ENCODE measurements at regions not wholly inside any gene's neighbourhood (a gene's known extent, or its start where the extent isn't known, plus 50 kb on each side); places are given as distances from the start of the nearest gene placed in this dataset.
"Not testable (repeated sequence)": the region's sequence is repeated elsewhere in the genome, so short reads cannot be mapped to it uniquely, and the experiment has no call there.

DNA sequence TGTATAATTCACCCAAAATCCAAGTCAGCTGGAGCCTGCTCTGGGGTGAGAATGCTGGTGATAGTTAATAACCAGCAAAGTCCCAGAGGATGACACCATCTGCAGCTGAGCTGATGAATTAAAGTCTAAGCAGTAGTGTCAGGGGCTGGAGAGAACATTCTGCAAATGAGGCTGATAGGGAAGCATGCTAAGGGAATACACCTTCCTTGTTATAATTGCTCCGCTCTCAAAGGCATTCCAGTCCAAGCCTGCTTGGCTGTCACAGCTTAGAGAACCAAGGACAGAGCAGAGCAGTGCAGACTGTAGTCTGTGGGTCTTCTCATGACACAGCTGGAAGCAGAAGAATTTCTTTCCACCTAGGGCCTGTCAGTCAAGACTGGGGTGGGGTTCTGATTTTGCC, 283.1 kb downstream of the SIPA1L2 start:
- DNase-seq (no peak), ATAC-seq (no peak)
- intact Hi-C loops (cut with DNase I), result no loop called here

DNA sequence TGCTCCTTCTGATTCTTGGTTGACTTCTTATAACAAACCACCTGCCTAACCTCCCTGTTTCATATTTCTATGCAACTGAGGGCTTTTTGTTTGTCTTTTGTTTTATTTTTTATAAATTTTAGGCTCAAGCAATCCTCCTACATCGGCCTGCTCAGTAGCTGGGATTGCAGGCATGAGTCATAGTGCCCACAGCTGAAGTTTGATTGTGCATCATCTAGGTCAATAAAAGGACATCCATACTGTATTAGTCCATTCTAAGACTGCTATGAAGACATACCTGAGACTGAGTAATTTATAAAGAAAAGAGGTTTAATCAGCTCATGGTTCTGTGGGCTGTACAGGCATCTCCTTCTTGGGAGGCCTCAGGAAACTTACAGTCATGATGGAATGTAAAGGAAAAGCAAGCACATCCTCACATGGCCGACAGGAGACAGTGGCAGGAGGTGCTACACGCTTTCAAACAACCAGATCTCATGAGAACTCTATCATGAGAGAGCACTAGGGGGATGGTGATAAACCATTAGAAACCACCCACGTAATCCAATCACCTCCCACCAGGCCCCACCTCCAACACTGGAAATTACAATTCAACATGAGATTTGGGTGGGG, 285.0 kb downstream of the SIPA1L2 start:
- DNase-seq (no peak), ATAC-seq (no peak)
- intact Hi-C loops (cut with DNase I), result no loop called here

DNA sequence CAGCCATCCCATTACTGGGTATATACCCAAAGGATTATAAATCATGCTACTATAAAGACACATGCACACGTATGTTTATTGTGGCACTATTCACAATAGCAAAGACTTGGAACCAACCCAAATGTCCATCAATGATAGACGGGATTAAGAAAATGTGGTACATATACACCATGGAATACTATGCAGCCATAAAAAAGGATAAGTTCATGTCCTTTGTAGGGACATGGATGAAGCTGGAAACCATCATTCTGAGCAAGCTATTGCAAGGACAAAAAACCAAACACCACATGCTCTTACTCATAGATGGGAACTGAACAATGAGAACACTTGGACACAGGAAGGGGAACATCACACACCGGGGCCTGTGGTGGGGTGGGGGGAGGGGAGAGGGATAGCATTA, 285.7 kb downstream of the SIPA1L2 start:
- intact Hi-C loops (cut with DNase I); DNase-seq; ATAC-seq: not testable (repeated sequence)

DNA sequence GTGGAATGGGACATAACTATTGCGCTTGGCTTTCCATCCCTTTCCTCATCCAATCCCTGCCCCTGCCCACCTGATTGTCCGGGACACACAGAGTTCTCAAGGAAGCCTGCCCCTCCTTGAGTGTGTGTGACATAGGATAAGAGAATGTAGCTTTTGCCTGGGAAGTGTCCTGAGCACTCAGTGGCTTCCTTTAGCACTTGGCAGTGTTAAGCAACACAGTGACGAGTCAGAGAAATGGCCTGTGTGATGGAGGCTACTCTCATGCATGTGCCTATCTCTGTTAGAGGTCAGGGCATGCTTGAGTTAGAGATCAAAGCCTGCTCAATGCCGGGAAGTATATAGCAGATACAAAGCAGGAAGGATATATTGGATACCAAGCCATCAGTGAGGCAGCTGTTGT, 289.5 kb downstream of the SIPA1L2 start:
- DNase-seq (no peak), ATAC-seq (no peak)
- intact Hi-C loops (cut with DNase I), result no loop called here

DNA sequence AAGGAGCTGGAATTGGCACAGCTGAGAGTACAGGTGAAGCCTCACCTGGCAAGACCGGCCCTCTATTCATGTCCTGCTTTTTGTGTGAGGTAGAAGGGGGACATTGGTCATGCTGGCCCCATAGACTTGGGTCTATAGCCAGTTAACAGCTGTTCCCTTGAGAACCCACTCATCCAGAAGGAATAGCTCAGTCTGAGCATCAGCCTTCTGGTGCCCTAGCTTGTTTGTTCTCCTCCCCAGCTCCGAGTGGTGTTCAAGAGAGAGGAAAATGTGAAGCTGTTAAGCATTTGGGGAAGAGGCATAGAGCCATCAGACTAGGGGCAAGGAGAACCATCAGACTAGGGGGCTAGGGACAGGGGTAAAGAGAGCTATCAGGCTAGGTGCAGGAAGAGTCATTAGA, 290.9 kb downstream of the SIPA1L2 start:
- ATAC-seq, result no peak
- no peak for DNase-seq
- intact Hi-C loops (cut with DNase I), result no loop called here

DNA sequence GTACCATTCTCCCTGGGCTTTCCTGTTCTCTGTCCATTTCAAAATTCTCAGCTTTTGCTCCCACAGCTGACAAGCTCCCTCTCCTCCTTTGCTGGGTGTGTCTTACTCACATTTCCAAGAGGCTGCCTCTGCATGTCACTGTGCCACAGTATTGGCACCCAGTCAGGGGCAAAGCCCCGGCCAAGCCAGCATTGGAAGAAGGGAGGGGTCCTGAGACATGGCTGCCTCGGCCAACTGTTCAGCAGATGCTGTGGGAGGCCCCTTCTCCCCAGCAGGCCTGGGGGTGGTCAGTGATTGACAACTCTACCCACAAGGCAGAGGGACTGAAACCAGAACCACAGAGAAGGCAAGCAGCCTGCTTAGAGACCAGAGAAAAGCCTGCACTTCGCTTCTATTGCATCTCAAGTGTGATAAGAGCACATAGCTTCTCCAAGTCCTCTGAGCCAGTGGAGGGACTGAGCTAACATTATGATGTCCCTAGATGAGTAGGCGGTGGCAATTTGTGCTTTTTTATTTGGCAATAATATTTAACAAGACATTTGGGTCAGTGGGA, 294.1 kb downstream of the SIPA1L2 start:
- ATAC-seq (no peak), DNase-seq (no peak)
- intact Hi-C loops (cut with DNase I), result no loop called here

DNA sequence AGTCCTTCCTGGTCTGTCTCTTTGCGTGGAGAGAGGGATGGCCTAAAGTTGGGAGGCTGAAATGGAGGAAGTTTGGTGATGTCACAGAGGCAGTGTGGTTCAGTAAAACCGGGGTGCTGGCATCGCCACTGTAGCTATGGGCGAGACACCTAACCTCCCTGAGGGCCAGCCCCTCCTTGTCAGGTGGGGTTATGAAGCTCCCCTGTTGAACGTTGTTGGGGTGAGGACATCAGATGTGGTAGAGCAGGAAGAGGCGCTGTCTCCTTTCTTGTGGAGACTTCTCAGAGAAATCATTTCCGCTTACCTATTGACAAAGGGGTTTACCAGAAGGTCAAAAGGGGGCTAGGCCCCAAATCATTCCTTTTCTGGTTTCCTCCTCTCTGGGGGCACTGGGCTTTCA, 294.7 kb downstream of the SIPA1L2 start:
- no peak for ATAC-seq
- DNase-seq, result no peak
- intact Hi-C loops (cut with DNase I), result no loop called here

DNA sequence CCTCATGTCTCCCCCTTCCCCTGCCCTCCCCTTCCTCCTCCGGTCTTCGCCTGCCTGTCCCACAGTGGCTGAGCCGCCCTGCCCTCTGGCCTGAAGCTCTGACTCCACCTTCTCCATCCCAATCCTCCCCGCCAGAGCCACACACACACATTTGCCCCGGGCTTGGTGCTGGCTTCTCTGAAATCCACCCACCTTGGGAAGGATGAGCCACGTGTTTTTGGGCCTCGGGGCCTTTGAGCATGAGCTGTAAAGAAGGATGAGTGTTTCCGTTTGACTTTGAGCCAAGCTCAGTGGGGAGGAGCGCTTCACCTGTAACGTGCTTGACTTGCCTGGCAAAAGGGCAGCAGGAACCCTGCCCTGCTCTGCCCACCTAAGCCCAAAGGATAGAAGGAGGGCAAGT, 295.1 kb downstream of the SIPA1L2 start:
- no peak for DNase-seq
- ATAC-seq, result no peak
- intact Hi-C loops (cut with DNase I), result no loop called here

DNA sequence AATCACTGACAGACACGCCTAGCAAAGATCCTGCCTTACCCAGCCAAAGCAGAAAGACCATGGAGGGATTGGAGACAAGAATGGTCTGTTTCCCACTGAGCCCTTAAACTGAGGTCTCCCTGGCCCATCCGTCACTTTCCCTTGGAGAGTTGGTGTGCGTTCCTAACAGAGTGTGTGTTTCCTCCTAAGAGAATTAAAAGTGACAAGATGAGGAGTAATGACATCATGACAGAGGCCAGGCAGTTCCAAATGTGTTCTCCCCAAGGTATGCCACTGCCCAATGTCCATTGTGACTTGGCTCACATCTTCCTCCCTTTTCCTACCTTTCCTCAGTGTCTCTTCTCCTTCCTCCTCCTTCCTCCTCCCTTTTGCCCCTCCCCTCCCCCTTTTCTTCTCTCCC, 295.7 kb downstream of the SIPA1L2 start:
- no peak for DNase-seq
- intact Hi-C loops (cut with DNase I), result no loop called here
- no peak for ATAC-seq

DNA sequence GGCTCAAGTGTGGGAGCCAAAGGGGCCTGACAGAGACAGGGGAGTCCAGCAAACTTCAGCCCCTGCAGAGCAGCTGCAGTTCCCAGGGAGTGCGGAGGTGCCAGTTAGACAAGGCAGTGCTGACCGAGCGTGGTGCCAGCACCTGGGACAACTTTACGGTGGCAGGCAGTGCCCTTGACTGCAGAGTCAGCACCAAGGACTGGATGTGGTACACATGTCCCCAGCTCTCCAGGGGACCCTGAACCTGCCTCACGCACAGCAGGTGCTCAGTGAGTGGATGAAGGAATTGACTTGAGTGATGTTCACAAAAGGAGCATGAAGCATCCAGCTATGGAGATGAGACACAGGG, 296.5 kb downstream of the SIPA1L2 start:
- intact Hi-C loops (cut with DNase I), result no loop called here
- ATAC-seq (peak in 1 of 2 donors; percentile 58), DNase-seq (no peak)

DNA sequence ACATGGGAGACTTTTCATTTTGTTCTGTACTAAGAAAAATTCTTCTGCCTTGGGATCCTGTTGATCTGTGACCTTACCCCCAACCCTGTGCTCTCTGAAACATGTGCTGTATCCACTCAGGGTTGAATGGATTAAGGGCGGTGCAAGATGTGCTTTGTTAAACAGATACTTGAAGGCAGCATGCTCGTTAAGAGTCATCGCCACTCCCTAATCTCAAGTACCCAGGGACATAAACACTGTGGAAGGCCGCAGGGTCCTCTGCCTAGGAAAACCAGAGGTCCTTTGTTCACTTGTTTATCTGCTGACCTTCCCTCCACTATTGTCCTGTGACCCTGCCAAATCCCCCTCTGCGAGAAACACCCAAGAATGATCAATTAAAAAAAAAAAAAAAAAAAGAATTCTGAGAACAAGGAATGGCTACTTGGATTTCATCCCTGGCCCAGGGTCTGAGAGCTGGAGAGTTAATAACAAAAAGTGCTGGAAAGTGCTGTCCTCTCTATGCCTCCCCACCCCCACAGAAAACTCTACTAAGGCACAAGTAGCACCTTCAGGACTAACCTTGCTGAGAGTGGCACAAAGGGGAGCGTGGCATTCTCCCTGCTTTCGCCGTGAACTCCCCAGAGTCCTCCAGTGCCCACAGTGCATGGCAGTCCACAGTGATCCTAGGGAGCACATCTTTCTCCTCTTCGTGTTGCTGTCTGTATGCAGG, 297.1 kb downstream of the SIPA1L2 start:
- DNase-seq, result not testable (repeated sequence)

DNA sequence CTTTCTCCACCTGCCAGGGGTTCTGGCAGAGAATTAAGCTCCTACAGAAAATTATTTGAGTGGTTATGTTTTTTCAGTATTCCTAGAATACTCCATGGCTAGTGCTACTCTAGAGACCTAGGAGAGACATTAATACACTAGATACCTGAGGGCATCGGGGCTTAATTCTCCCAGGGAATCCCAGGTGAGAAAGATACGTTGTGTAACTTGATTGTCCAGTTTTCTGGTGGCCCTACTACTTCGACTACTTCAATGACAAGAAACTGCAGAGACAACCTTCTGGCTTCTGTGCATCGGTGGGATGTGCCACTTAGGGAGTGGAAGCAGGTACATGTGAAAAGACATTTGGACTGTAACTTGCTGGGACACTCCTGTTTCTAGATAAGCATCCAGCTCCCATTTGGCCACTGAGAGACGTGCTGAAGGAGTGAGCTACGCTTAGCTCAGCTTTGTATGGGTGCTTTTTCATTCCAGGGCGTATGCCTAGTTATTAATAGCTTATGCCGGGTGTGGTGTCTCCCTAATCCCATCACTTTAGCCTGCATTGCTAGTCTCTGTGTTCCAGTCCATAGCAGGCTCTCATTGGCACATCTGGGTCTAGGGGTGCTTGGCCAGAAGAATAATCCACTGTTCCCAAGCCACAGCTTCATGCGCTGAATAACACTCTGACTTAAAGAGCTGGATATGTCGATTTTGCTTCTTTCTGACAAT, 300.7 kb downstream of the SIPA1L2 start:
- intact Hi-C loops (cut with DNase I), result loop anchor here in 1 of 2 donors (10.0 kb wide), 2 partner anchors 106 to 296 kb away; no protein-coding TSS in a partner anchor
- ATAC-seq (peak in 1 of 2 donors; percentile 53), DNase-seq (no peak)

More for the DNA sequence above, 297.1 kb downstream of the SIPA1L2 start:
- ATAC-seq; intact Hi-C loops (cut with DNase I): not testable (repeated sequence)

DNA sequence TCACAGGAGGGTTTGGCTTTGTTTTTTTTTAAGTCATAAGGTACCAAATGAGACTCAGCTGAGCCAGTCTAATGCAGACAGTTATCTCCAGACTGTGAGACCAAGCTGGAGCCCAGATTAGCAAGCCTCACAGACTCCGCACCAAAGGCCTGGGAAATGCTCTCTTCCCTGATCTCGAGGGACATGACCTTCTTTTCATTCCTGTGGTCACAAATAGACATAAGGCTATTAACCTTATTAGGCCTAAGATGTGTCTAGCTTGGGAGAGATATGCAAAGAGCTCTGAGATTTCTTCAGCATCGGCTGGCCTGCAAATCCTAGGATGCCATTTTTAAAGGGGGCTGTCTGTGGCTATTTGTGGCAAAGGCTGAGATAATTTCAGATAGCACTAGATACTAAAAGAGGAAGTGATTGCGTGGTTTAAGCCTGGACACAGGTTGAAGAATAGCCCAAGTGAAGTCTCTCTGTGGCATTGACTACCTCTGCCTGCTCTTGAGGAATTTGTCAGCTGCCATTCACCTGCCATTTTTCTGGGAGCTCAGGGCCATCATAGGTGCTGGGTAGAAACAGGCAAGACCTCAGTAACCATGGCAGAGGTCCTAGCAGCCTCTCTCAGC, 301.3 kb downstream of the SIPA1L2 start:
- peak; percentile 47 to 80 for ATAC-seq

DNA sequence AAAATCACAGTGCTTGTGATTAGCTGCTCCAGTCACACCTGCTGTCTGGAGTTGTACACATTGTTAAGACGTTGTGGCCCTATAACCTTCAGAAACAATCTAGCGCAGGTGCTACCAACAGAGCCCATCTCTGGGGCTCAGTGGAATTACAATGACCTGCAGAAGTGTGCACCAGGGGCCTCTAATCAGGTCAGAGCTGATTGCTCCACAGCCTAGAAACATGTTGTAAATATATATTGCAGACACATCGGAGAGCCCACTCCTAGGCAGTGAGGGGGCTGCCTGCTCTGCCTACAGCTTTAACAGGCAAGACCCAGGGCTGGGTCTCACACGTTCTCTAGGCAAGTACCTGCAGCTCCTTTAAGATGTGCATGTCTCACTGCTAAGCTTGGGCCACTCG, 302.0 kb downstream of the SIPA1L2 start:
- intact Hi-C loops (cut with DNase I), result loop anchor here in 1 of 2 donors (10.0 kb wide), 2 partner anchors 107 to 297 kb away; no protein-coding TSS in a partner anchor
- no peak for ATAC-seq
- DNase-seq, result no peak

More for the DNA sequence above, 301.3 kb downstream of the SIPA1L2 start:
- intact Hi-C loops (cut with DNase I), result loop anchor here in 1 of 2 donors (10.0 kb wide), 2 partner anchors 106 to 296 kb away; no protein-coding TSS in a partner anchor
- DNase-seq, result no peak

DNA sequence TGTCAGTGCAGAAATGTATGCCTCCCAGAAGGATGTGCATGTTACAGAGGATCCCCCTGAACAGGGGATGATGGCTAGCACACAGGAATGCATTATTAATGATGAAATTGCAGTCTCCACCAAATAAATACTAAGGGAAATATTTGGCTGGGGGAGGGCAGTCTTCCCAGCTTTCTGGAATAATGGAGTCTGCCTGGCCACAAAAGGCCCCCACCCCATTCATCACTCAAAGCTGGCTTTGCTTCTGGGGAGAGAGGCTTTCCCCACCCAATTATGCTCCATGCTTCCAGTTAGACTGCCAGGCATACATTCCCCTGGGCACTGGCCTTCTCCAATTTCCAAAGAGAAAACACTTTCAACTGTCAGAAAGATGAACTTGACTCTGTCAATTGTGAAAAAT, 302.7 kb downstream of the SIPA1L2 start:
- intact Hi-C loops (cut with DNase I), result loop anchor here in 1 of 2 donors (10.0 kb wide), 2 partner anchors 108 to 298 kb away; no protein-coding TSS in a partner anchor
- ATAC-seq (no peak), DNase-seq (no peak)

DNA sequence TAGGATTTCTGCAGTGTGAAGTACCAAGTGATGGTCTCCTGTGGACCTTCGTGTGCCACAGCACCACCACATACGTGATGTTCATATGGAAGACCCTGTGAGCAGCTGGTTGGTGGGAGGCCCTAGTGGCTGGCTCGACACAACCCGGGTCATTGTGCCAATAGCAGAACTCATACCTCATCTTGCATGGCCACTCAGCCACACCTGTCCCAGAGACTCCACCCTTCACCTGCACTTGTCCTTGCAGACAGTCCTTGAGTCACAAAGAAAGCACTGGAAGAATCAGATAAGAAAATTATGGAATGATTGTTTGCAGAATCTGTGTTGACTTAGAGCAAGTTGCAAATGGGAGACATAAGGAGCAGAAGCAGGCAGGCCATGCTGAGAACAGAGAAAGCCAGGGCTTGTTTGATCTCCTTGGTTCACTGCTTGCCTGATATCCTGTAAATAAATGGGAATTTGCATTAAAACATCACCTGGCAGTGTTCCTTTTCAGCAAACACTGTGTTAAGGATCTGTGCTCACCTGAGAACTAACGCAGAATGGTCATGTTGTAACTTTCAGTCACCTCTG, 307.7 kb downstream of the SIPA1L2 start:
- intact Hi-C loops (cut with DNase I), result loop anchor here in 1 of 2 donors (10.0 kb wide), 2 partner anchors 113 to 303 kb away; no protein-coding TSS in a partner anchor
- ATAC-seq (no peak), DNase-seq (no peak)

DNA sequence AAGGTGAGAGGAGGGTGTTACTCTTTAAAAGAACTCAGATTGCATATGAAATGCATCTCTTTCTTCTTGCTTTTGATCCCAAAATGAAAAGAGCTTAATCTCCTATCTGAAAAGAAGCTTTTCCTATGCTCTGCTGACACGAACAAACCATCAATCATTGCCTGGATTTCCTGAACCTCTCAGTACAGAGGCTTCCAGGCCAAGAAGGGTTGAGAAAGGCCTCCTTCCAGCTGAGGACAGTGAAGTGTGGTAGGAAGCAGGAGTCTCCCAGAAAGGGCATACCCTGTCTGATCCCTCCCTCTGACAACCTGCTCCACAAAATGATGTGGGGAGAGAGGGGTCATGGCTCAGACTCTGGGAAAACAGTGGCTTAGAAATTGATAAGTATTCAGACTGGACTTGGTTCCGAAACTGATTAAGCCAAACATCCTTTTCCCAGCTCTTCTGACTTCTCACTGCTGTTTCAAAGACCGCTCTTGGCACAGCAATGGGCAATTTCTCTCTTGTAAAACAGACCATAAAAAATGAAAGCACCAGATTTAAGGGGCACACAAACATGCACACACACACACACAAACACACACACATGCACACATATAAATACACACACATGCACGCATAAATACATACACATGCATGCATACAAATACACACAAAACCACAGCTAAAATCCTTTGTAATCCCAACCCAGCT, 310.3 kb downstream of the SIPA1L2 start:
- ATAC-seq (peak; percentile 25 to 40), DNase-seq (no peak)
- intact Hi-C loops (cut with DNase I), result loop anchor here in 1 of 2 donors (10.0 kb wide), 2 partner anchors 115 to 305 kb away; no protein-coding TSS in a partner anchor

DNA sequence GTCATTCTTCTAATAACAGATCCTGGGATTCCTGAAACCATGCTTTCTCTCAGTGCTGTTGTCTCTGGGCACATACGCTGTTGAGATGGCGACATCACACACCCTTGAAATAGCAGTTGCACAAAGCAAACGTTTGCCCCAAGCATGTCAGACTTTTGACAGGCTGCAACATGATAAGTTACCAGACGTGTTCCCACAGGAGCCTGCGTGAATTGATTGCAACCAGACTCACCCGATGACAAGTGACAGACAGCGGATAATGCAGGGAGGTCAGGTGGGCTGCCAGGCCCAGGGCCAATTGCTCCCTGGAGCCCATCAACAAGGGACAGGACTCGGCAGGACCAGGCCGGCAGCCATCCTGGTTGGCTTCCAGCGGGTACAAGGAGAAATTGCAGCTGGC, 310.9 kb downstream of the SIPA1L2 start:
- peak; percentile 82 for DNase-seq
- peak; percentile 95 for ATAC-seq
- intact Hi-C loops (cut with DNase I), result no loop called here

All from left cardiac atrium (tissue), 4 donors.